Activated naive CD4-positive, alpha-beta T cell treated with anti-CD3 and anti-CD28 coated beads, Interleukin-2, amount 50 U/mL, for 16 hours (primary cell): ENCODE measurements at regions not wholly inside any gene's neighbourhood (a gene's known extent, or its start where the extent isn't known, plus 50 kb on each side); places are given as distances from the start of the nearest gene placed in this dataset.
"Not testable (repeated sequence)": the region's sequence is repeated elsewhere in the genome, so short reads cannot be mapped to it uniquely, and the experiment has no call there.

ENCODE experiments used
- DNase-seq: peaks from one replicate; pipeline ENCODE4 v3.0.0-alpha.2; 2020

DNA sequence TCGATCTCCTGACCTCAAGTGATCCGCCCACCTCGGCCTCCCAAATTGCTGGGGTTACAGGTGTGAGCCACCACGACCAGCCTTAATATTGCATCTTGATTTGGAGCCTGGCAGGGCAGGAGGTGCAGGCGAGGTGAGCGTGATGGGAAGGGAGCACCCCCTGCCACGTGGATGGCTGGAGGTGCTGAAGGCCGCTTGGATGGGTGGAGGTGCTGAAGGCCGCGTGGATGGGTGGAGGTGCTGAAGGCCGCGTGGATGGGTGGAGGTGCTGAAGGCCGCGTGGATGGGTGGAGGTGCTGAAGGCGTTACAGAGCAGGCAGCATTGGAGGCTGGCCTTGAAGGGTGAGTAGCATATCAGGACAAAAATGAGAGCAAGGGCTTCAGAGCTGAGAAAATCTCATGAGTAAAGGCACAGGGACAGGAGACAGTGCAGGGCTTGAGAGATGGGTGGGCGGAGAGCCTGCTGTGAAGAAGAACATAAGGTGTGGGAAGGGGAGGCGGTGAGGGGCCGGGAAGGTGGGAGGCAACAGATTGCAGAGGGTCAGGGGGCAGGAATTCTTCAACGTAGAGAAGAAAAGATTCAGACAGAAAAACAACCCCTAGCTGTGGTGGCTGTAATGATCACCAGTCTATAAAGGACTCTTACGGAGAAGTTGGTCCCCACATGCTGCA lies 101.7 kb upstream of the SEC14L1 start:
- no peak for DNase-seq

DNA sequence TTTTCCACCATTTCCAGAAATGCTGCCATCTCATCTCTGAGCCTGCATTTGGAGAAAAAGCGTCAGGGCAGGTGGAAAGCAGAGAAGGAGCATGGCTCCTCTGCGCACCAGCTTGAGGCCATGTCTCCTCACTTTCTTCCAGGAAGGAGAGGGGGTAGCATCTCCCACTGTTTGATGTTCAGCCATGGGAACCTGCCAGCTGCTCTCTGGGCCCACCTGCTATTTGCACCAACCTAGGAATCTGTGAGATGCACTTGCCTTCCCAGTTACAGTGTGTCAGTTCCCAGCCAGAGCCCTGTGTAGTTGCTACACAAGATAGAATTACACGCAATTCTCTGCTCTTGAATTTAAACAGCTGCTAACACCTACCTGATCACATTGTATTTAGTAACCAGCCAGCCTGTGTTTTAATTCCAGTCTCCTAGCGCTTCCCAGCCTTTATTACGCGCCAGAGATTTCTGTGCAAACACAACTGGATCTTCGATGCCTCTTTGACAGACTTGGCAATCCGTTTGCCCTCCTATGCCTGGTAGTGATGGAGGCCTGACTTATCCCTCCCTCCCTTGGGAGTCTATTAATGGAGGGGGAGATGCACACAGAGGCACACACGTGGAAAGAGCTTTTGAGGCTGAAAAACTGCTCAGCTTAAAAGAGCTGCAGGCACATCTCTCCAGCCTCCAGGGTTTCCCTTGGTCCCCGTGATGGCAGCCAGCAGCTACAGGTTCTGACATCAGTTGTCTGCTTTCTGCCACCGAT lies 98.1 kb upstream of the SEC14L1 start:
- DNase-seq = no peak

DNA sequence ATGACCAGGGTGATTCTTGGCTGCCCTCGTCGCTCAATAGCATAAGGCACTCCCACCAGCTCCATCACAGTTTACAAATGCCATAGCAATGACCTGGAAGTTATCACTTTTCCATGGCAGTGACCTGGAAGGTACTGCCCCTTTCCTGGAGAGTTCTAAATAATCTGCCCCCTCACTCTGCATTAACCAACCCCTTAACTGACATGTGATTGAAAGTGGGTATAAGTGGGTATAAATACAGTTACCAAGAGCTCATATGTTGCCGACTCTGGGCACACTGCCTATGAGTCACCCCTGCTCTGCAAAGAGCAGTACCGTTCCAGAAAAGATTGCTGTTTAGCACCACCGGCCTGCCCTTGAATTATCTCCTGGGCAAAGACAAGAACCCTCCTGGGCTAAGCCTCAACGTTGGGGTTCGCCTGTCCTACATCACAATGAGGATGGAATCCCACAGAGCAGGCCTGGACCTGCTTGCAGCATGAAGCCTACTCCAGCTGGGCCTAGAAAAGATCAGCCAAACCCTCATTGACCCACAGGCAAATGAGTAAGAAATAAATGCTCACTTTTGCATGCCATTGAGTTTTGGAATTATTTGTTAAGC lies 95.2 kb upstream of the SEC14L1 start:
- DNase-seq = no peak

GRCh38 chr17:77049440-77049839 lies 91.3 kb upstream of the SEC14L1 start:
- no peak for DNase-seq

DNA sequence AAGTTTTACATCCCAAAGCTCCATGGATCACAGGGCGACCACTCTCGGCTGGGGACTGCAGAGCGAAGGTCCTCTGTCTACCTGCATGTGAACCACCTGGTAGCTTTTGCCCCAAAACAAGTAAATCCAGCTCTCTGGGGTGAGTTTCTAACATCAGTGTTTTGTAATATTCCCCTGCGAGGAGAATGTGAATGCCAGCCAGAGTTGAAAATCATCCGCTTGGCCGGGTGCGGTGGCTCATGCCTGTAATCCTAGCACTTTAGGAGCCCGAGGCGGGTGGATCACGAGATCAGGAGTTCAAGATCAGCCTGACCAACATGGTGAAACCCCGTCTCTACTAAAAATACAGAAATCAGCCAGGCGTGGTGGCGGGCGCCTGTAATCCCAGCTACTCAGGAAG lies 89.9 kb upstream of the SEC14L1 start:
- not testable (repeated sequence) for DNase-seq

- no peak for DNase-seq
These were observed 85.8 kb upstream of the SEC14L1 start for GRCh38 chr17:77054936-77055335.

- no peak for DNase-seq
These were observed 85.3 kb upstream of the SEC14L1 start for GRCh38 chr17:77055453-77055852.

GRCh38 chr17:77058016-77058415 lies 82.8 kb upstream of the SEC14L1 start:
- no peak for DNase-seq

DNA sequence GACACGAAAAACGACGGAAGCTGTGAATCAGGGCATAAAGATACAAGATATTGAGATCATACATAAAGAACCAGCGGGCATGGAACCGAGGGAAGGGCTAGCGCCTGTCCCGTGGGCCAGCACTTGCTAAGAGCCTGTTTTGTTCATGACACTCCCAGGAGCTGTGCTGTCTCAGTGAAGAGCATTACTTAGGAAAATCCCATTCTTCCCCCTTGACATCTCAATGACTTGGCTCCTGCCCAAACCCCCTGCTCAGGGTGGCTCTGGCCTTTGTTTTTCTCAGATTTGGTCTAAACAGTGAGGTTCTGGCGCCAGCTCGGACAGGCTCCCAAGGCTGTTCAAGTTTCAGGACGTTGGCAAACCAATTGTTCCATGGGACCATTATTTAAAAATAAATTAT lies 79.1 kb upstream of the SEC14L1 start:
- DNase-seq = no peak

GRCh38 chr17:77064598-77064997 lies 76.2 kb upstream of the SEC14L1 start:
- no peak for DNase-seq

DNA sequence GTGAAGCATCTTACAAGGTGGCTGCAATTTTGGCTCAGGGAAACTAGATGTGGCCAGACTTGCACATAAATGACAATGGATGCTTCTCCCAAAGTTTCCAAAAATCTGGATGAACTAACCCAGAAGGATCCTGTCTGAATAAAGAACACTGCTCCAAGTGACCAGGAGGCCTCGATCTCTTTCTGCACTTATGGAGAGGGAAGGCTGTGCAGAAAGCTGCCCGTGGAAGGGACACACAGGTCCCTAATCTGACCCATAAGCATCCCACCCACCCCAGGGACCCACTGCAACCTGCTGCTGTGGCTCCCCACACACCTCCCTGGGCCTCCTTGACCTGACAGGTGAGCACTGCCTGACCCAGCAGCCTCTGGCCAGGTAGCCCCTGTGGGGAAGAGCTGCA lies 74.6 kb upstream of the SEC14L1 start:
- no peak for DNase-seq

DNA sequence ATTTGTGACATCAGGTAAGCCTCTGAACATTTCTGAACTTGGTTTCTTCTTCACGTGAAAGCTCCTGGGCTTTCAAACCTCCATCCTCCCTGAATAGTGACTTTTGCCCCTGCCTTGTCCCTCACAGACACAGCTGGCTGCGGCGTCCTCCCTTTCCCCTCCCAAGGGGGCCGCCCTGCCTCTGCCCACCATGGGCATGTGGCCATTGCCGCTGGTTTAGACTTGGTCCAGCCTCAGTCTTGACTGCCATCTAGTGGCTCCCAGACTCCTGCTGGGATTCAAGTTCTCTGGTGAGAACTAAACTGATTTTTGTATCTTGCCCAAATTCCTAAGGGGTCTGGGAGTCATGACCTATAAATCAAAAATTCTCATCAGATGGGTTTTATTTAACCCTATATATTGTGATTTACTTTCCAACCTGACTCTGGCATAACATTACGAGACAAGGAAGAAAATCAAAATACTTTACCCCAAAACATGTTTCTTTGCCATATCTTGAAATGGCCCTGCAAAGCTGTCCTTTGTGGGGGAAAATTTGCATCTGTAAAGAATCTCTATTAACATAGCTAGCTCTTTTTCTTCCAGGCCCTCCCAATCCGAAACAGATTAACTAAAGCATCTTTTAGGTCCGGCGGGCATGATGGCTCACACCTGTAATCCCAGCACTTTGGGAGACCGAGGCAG lies 73.9 kb upstream of the SEC14L1 start:
- DNase-seq = peak; percentile 41

GRCh38 chr17:77068915-77069314 lies 71.9 kb upstream of the SEC14L1 start:
- DNase-seq = no peak

GRCh38 chr17:77070888-77071279 lies 69.9 kb upstream of the SEC14L1 start:
- no peak for DNase-seq

DNA sequence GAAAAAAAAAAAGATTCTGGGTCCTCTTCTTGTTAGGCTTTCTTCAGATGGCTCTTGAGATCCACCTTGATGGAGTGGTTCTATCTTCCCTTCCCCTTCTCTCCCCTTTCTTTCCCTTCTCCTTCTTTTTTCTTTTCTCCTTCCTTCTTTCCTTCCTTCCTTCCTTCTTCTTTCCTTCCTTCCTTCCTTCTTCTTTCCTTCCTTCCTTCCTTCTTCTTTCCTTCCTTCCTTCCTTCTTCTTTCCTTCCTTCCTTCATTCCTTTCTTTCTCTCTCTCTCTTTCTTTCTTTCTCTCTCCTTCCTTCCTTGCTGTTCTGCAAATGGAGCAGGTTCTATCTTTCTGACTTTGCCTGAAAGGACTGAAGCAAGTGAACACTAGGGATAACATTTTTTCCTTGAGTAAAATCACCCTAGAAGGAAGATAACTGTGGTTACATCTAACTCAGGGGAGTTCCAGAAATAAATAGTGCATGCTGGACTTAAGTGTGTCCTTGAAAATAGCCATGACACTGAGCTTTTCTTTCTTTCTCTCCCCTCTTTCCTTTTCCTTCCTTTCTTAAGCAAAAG lies 68.8 kb upstream of the SEC14L1 start:
- no peak for DNase-seq

- DNase-seq = no peak
These were observed 68.1 kb upstream of the SEC14L1 start for GRCh38 chr17:77072670-77073069.

GRCh38 chr17:77074681-77075080 lies 66.1 kb upstream of the SEC14L1 start:
- no peak for DNase-seq

DNA sequence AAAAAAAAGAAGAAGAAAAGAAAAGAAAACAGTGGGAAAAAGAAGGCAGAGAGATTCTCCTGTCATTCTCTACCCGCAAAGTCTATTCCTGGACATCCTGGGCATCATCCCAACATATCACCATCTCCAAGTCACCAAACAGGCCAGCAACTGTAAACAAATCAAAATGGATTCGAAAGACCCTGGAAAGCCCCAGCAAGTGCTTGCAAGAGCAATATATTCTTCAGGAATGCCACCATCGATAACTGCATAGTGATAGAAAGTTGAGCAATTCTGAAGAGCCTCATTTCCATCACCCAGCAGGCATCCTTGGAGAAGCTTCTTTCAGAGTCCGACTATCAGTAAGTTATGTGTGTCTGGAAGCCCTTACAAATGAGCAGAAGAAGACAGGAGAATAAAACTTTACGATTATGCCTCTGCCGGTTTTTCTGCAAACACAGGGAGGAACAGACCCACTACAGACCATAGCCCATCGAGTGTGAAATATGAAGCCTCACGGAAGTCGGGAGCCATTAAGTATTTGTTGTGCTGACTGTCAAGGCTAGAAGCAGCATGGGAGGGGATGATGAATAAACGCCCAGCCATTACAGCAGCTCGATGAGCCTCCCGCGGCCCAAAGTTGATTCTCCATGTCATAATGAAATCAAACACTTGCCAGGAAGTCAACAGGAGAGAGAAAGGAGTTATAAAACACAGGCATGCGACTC lies 64.5 kb upstream of the SEC14L1 start:
- DNase-seq = no peak

DNA sequence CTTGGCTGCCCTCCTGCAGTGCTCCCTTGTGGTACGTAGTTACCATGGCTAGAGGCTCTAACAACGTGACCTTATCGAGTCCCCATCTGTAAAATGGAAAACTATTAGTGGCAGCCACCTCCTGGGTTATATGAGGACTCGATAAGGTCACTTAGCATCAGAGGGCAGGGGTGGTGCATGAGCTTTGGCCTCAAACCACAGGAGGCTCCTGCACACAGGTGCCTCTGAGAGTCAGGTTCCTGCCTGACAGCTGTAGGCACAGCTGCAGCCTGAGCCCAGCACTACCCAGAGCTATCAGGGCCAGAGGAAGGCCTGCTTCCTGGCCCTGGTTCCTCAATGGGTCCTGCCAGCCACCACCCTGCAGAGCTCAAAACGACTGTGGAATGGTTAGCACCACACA lies 57.2 kb upstream of the SEC14L1 start:
- DNase-seq = no peak

- DNase-seq = no peak
These were observed 54.8 kb upstream of the SEC14L1 start for GRCh38 chr17:77085926-77086432.

DNA sequence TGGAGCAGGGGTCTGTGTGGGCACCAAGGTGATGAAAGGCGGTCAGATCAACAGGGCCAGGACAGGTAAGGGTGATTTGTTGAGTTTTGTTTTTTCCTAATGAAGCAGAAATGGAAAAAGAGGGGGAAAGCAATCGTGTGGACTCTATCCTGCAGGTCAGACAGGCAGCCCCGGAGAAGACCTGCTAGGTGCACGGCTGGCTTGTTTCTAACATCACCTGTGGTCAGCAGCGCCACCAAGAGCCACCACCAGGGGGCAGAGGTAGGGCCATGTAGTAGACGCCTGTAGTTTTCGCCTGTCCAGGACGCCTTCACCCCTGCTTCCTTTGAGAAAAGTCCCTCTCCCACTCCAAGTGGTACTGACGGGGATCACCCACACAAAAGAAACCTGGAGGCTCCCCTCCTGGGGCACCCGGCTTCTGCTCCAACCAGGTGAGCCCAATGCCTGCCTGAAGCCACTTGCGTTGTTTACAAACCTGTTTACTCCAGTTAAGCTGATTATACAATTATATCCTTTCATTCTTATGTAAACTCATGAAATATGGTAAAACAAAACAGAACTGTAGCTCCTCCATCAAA lies 54.2 kb upstream of the SEC14L1 start:
- DNase-seq = peak; percentile 77
